NCI-H187 treated with DMSO at 0.1 percent for 48 hours (cell line): ENCODE measurements at regions not wholly inside any gene's neighbourhood (a gene's known extent, or its start where the extent isn't known, plus 50 kb on each side); places are given as distances from the start of the nearest gene placed in this dataset.
A peak's percentile ranks its signal among the peaks of the same experiment; 100 is the strongest.

Source experiments
- DNase-seq: peaks from one replicate; lab custom pipeline; 2025; lab: John Stamatoyannopoulos, UW

DNA sequence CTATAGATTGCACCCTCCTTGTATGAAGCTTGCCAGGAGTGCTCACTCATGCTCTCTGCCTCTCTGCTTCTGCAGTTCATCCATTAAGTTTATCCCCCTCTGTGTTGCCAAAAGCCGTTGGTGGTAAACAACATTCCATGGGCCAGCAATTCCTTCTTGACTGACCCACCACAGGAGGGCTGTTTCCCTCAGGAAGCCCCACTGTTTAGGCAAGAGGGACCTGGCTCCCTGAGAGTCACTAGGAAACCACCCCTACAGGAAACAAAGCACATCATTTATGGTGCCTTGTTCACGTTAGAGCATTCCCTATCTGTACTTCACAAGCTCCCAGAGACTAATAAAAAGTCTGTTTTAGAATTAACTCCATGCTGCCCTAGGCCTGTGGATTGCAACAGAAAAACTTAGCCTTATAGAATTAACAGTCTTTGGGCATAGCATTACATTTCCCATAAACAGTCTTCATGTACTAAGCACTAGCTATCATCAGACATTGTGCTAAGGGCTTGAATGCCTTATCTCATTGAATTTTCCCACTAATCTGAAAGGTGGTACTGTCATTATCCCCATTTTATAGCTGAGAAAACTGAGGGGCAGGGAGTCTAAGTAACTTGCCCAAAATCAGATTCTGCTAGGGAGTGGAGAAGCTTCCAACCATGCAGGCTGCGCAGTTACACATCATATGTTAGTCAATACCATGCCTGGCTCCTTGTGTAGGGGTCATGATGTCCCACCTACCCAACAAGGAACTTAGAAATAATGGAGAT lies 149.9 kb downstream of the SHQ1 start:
- no peak for DNase-seq

DNA sequence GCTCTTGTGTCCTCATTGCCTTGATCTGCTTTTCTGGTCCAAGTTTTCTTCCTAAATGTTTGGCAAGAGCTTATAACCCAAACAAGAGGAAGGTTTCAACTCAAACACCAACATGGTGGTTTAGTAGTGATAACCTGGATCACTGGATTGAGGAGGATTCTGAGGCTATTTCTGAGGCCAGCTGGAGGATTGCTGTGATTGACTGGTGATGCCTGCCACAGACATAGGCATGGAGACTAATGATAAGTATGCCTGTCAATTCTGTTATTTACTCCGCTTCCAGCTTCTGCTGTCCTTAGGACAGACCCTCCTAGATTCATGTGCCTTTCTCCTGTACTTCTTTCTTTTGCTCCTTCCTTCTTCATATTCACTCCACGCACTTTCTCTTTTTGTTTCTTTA lies 150.5 kb downstream of the SHQ1 start:
- DNase-seq: no peak

DNA sequence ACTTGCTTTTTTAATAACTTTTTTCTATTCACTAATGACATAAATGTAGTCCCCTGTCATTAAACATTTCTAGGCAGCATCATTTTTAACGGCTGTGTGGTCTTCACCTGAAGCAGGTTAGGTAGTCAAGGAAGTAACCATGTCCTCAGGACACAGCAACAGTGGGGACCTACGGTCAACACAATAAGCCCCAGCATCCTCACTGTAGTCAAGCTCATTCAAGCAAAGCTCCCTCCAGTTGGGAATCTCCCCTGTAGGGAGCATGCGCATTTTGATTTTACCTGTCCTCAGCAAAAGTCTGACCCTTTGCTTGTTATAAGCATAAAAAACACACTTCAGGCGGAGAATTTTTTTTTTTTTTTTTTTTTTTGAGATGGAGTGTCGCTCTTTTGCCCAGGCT lies 151.4 kb downstream of the SHQ1 start:
- DNase-seq: no peak

DNA sequence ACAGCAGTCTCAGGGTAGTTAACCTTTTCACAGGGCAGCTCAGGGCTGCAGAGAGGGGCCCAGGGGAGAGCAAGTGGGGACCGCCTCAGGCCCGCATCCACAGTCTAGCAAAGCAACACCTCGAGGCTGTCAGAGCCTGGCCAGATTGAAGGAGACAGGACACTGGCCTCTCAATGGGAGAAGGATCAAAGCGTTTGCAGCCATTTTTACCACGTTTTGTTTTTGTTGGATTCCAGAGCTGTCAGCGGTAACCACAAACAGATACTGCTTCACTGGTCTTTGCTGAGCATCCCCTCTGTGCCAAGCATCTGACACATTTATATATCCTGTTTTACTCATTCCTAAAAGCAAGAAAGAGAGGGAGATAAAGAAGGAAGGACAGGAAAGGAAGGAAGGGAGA lies 153.8 kb downstream of the SHQ1 start:
- no peak for DNase-seq

DNA sequence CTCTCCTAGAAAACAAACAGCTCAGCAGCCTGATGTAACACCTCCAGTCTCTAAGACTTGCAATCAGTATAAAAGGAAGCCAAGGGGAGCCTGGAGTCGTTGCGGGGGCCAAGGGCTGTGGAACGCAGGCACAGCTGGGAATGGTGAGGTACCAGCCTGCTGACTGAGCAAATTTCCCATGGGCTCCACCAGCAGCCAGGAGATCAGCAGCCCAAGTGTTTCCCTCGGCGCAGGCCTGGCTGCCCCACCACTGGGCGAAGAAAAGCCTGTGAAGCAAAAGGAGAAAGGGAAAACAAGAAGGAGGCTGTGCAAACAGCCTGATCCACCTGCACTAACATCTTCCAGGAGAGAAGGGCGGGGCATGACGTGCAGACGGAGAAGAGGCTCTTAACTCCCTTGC lies 155.3 kb downstream of the SHQ1 start:
- DNase-seq: peak; percentile 12

DNA sequence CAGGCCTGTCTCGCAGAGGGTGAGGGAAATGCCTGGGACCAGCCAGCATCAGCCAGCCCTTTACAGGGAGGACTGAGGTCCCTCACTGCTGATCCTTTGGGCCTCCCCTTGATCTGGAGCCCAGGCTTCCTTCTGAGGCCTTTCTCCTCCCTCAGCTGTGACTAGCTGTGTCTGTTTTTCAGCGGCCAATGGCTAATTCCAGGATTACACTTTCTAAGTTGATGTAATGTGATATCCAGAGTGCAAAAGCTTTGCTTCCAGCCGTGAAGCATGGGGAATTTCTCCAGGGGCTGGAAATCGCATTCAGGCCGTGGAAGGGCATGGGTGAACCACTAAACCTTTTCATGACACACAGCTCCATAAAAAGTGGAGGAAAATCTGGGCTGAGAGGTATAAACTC lies 157.6 kb downstream of the SHQ1 start:
- DNase-seq: no peak

DNA sequence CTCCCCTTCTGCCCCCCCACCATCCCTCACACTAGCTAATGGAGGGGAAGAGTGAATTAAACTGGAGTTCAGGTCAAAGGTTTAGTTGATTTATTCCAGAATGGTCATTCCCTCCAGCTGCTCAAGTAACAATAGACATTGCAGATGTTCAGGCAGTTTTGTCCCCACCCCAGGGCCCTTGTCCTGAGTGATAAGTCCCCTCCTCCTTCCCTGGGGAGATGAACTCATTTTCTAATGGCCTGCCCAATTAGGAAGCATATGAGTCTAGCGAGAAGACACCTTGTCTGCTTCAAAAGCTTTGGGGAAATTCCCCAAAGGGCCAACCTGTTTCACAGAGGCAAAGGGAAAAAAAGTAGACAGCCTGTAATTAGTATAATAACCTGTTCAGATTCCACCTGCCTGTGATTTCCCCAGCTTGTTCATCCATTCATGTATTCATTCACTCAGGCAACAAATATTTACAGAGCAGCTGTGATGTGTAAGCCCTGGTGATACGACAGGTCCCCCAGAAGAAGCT lies 165.3 kb downstream of the SHQ1 start:
- DNase-seq: no peak

DNA sequence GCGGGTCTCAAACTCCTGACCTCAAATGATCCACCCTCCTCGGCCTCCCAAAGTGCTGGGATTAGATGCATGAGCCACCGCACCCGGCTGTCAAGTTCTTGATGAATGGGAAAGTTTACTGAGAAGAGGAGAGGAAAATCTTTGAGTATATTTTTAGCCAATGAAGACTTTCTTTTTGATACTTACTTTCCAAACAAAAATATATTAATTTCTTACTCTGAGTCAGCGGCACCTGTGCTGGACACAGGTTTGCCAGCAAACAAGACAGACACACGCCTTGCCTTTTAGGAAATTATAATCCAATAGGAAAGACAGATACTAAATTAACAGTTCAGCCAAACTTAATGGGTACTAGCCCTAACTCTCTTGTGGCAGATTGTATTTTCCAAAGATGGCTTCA lies 166.6 kb downstream of the SHQ1 start:
- no peak for DNase-seq

DNA sequence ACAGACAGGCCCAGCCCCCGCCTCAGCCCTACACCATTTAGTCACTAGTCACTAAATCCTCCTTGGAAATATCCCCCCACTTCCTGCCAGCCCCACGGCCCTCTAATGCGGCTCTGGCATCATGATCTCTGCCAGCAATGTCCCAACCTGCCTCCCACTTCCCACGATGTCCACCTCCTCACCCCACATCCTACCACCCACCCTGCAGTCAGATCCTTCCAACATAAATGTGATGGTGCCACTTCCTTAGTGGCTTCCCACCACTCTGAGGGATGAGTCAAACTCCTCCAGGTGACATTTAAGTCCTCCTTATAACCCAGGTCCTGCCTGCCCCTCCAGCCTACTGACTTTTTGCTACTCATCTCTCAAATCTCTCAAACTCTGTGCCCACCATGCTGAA lies 167.5 kb downstream of the SHQ1 start:
- DNase-seq: no peak

DNA sequence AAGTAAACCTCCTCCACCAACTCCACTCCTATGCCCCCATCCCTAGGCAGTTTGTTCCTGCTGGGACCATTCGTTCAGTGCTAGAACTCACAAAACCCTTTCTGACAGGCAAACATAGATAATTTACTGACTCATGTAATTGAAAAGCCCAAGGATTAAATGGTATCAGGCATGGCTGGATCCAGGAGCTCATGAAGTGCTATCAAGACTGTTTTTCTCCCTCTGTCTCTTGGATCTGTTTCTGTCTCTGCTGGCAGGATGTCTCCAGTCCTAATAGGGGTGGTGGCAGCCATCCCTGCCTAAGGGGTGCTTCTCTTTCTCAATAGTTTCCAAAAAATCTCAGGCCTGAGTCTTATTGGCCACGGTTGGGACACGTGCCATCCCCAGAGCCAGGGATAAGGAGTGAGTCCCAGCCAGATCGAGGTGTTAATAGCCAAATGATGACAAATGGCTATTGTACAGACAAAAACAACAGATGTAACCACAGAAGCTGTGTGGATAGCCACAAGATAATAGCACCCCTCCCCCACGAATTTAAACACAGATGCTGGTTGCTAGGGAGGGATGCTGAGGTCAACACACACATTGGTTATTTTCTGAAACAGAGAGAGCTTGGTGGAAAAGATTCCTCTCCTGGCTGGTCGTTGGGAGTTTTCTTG lies 168.6 kb downstream of the SHQ1 start:
- no peak for DNase-seq

DNA sequence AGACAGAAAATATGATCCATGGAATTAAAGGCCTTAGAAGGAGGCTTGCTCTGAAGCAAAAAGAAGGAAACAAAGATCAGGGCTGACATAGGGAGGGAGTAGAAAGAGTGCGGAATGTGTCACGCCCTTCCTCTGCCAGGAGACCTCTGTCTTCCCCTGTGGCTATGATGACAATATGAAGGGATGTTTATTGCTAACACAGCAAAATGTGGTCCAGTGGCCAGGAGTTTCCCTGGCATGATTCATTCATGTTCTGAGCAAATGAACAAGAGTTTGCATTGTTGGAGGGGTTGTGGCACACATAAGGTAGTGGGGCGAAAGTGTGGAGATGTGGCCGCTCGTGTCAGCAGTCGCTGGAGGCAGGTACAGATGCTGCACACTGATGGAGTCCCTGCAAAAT lies 169.4 kb downstream of the SHQ1 start:
- no peak for DNase-seq

DNA sequence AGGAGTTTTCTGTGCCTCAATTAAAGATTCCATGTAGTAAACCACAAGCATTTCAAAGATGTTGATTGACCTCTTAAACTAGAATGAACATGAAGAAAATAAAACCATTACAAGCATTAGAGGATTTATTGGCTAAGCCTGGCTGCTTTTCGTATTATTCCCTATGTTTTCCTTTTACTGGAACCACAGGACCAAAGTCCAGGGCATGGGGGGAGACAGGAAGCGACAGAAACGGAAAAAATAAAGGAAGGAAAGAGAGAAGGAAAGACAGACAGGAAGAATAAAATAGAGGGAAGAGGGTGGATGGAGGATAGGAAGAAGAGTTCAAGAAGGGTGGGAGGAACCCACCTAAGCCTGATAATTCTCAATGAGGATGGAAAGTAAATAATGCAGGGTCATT lies 169.9 kb downstream of the SHQ1 start:
- no peak for DNase-seq

DNA sequence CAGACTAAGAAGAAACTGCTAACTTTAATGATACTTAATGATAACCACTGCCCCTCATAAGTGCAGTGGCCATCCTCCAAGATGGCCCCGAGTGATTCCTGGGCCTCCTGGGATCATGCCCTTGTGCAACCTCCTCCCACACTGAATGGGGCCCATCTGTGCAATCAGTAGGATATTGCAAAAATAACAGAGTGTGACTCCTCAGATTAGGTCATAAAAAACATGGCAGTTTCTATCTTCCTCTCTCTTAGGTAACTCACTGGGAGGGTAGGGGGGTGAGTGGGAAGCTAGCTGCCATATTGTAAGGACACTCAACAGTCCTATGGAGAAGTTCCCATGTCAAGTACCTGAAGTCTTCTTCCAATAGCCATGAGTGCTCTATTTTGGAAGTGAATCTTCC lies 173.0 kb downstream of the SHQ1 start:
- DNase-seq: no peak

DNA sequence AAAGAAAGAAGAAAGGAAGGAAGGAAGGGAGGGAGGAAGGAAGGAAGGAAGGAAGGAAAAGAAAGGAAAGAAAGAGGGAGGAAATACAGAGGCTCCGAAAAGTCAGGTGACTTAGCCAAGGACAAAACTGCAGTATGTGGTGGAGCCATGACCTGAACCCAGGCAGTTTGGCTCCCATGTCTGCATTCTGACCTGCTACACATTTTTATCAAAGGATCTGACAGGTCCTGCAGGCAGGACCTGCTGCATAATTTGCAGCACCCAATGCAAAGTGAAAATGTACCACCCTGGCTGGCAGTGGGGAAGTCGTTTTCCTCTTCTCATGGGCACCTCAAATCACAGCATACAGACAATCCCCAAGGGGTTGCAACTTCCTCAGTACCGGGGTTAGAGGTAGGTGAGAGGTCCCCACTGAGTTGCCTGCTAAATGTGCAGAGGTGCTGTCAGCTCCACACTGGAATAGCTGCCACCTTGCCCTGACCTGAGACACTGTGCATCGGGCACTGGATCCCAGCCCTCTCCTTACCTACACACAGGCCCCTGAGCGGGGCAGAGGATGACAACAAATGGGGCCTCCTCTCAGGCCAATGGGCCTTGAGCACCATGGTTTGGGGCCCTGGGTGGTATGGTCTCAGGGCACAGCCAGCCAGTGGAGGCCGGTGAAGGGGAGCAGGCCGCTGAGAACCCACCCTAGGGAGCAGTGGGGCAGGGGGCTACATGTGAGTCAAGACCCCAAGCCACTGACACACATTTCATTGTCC lies 175.1 kb downstream of the SHQ1 start:
- DNase-seq: no peak

DNA sequence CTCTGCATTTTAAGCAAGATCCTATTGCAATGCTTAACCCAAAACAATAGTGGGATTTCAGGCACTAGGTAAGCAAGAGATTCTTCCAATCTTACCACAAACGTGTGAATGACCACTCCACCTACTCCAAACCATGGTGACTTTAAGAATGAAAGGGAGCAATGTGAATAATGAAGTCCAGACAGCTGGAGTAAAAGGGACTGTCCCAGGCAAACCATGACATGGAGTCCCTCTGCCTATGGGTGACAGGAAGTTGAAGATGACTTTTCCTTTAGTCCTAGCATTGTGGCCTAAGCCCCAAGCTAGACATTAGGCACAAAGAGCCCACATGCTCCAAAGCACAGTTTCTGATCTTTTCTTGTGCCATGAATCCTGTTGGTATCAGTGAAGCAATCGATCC lies 179.0 kb downstream of the SHQ1 start:
- DNase-seq: no peak

DNA sequence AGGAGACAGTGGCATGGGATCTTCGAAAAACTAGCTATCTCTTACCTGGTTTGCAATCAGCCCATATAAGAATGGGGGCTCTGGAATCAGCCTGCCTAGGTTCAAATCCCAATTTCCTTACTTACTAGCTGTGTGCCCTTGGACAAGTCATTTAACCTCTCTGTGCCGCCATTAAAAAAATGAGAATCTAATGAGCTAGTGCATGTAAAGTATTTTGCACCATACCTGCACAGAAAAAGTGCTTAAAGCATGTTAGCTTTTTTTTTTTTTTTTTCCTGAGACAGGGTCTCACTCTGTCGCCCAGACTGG lies 181.8 kb downstream of the SHQ1 start:
- no peak for DNase-seq

DNA sequence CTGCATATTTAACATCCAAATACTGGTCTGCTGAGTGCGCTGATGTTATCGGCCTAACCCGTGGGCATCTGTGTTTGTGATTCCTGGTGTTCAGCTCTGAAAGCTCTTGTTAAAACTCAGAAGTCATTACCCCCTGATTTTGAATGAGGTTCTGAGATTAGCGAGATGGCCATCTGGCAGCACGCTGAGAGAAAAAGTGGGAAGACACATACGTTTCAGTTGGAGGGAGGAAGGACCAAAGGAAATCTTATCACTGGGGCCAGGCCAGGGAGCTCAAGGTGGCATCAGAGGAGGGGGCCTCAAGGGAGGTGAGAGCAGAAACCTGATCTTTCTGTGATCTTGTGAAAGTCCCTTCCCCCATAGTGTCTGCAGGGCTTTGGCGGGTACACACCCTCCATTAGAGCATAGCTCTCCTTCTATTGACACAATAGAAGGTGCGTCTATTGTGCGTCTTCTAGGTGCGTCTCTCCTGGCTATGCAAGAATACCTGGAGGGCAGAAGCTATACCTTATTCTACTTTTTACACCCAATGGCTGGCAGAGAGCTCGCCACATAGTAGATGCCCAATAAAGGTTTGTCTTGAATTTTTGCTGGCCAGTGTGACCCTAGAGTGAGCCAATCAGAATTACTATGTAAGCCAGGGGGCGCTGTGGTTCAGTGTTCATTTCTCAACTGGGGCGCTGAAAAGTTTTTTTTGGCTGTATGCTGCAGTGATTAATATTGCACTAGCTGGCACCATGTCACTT lies 182.4 kb downstream of the SHQ1 start:
- no peak for DNase-seq

DNA sequence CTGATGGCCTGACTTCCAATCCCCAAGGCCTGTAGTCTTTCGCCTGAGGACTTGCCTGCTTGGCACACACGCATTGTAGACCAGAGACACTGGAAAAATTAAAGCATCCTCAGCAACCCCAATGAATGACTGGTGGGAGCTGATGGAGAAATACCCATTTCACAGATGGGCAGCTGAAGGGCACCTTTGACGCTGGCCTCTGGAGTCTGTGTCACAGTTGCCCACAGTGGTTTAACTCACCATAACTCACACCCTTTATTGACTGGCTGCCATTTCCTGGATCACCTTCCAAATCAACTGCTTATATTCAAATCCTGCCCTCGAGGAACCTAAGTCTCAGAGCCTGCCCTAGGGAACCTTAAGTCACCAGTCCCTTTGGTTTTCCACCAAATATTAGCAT lies 183.1 kb downstream of the SHQ1 start:
- no peak for DNase-seq

DNA sequence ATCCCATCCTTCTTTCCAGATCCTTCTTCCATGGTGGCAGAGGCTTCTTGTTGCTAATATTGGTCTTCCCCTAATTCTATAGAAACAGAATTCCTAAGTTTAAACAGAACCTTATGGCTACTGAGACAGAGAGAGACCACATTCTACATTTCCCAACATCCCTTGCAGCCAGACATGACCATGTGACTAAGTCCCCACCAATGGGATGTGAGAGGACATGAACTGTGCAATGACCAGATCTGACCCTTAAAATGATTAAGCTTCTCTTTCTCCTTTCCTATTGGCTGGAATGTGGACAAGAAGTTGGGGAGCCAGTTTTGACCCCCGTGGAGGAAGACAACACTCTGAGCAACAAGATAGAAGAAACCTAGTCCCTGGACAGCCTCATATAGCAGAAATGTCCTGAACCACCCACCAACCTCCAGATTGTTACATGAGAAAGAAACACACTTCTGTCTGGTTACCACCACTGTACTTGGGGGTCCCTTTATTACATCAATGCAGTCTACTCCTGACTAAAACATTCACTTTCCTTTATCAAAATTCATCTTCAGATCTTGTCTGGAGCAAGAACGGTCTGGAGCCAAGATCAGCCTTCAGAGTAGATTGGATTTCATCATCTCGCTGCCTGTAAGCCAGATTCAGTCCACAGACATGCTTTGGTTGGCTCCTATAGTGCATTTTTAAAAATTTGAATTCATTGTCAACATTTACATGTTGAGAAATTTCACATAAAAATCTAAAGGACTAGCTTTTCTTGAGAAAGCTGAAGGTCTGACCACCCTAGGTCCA lies 183.9 kb downstream of the SHQ1 start:
- DNase-seq: no peak

DNA sequence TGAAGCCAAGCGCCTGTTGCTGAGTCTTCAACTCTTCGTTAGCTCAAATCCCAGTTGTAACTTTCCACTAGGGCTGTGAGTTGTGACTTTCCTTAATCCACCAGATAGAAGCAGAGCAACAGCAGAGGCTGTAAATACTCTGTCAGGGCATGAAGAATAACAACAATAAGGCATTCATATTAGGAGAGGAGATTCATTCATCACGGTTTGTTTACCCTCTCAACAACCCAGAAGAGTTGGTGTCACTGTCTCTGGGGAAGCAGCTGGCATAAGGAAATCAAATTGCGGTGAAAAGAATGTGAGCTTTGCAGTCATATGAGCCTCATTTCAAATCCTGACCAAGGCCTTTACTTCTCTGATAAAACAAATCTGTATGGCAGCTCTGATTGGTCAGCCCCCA lies 184.8 kb downstream of the SHQ1 start:
- peak; percentile 53 for DNase-seq

DNA sequence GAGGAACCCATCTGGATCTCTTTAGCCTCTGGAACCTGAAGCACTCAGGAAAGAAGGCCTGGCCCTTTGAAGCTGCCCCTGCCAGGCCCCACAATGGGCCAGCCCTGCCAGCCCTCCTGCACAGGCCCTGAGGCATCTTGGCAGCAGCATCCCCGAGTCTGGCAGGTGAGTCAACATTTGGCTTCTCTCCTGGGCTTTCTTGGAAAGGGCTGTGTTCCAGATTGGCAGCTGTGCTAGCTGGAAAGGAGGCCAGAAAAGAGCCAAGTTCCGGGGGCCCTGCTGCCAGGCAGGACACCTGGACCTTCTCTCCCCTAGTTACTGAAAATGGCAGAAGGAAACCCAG lies 187.2 kb downstream of the SHQ1 start:
- DNase-seq: no peak
